ENCODE measurements at regions not wholly inside any gene's neighbourhood (a gene's known extent, or its start where the extent isn't known, plus 50 kb on each side); places are given as distances from the start of the nearest gene placed in this dataset.
A peak's percentile ranks its signal among the peaks of the same experiment; 100 is the strongest.

- Histone ChIP-seq H3K4me3 (ENCODE audit: low read depth, low read length, poor library complexity, severe bottlenecking) (no peak overlapping the region), H4K20me1 (ENCODE audit: insufficient read depth, low read length) (no peaks in the 10 kb centered on the region), H3K9me2 (ENCODE audit: low read depth, low read length) (no peaks in the 10 kb centered on the region), H3K9me3 (ENCODE audit: low read length) (no peaks in the 10 kb centered on the region), H3K9ac (ENCODE audit: low read length) (no peak overlapping the region), H3K27me3 (ENCODE audit: insufficient read depth, low read length) (no peaks in the 10 kb centered on the region), H3K27ac (ENCODE audit: low read depth, low read length, poor library complexity, severe bottlenecking) (no peak overlapping the region), H3K4me1 (ENCODE audit: insufficient read depth, low read length, severe bottlenecking) (no peaks in the 10 kb centered on the region), H2AFZ (ENCODE audit: low read length) (no peak overlapping the region), H3K36me3 (ENCODE audit: insufficient read depth, low read length) (no peaks in the 10 kb centered on the region), H3F3A (ENCODE audit: insufficient read depth, low read length) (no peaks in the 10 kb centered on the region), H3K79me2 (ENCODE audit: insufficient read depth, low read length) (no peaks in the 10 kb centered on the region), H3K4me2 (ENCODE audit: low read length) (no peak overlapping the region)
- TF ChIP-seq CTCF (IDR thresholded peaks at IDR 0.05; ENCODE audit: low read length) = peak; percentile 11; the same call in 1 of the 2 replicates
- TF ChIP-seq EZH2 (IDR thresholded peaks at IDR 0.05; ENCODE audit: borderline replicate concordance, low read length) = no peak
Measured at GRCh38 chr2:221100467-221101089, 471.5 kb downstream of the EPHA4 start.

GRCh38 chr2:221102896-221103688 is 469.0 kb downstream of the EPHA4 start:
- no peaks in the 10 kb centered on the region for H3K4me1 ChIP-seq (ENCODE audit: insufficient read depth, low read length, severe bottlenecking)
- no peak overlapping the region for H3K4me3 ChIP-seq (ENCODE audit: low read depth, low read length, poor library complexity, severe bottlenecking)
- no peak overlapping the region for H3K4me2 ChIP-seq (ENCODE audit: low read length)
- no peaks in the 10 kb centered on the region for H3K27me3 ChIP-seq (ENCODE audit: insufficient read depth, low read length)
- H3K79me2 ChIP-seq (ENCODE audit: insufficient read depth, low read length) = no peaks in the 10 kb centered on the region
- H3K9me2 ChIP-seq (ENCODE audit: low read depth, low read length) = no peaks in the 10 kb centered on the region
- no peaks in the 10 kb centered on the region for H3F3A ChIP-seq (ENCODE audit: insufficient read depth, low read length)
- H3K27ac ChIP-seq (ENCODE audit: low read depth, low read length, poor library complexity, severe bottlenecking) = no peak overlapping the region
- no peak overlapping the region for H2AFZ ChIP-seq (ENCODE audit: low read length)
- H3K9me3 ChIP-seq (ENCODE audit: low read length) = no peaks in the 10 kb centered on the region
- TF ChIP-seq EZH2 (IDR thresholded peaks at IDR 0.05; ENCODE audit: borderline replicate concordance, low read length) = no peak
- TF ChIP-seq CTCF (IDR thresholded peaks at IDR 0.05; ENCODE audit: low read length) = no peak
- H3K9ac ChIP-seq (ENCODE audit: low read length) = no peak overlapping the region
- no peaks in the 10 kb centered on the region for H4K20me1 ChIP-seq (ENCODE audit: insufficient read depth, low read length)
- H3K36me3 ChIP-seq (ENCODE audit: insufficient read depth, low read length) = no peaks in the 10 kb centered on the region

- no peak overlapping the region for H3K4me3 ChIP-seq (ENCODE audit: low read depth, low read length, poor library complexity, severe bottlenecking)
- no peak overlapping the region for H3K27ac ChIP-seq (ENCODE audit: low read depth, low read length, poor library complexity, severe bottlenecking)
- no peak overlapping the region for H3K4me2 ChIP-seq (ENCODE audit: low read length)
- H3K9ac ChIP-seq (ENCODE audit: low read length) = no peak overlapping the region
- no peaks in the 10 kb centered on the region for H3K9me2 ChIP-seq (ENCODE audit: low read depth, low read length)
- H3K4me1 ChIP-seq (ENCODE audit: insufficient read depth, low read length, severe bottlenecking) = no peaks in the 10 kb centered on the region
- no peaks in the 10 kb centered on the region for H3K36me3 ChIP-seq (ENCODE audit: insufficient read depth, low read length)
- TF ChIP-seq CTCF (IDR thresholded peaks at IDR 0.05; ENCODE audit: low read length) (no peak), EZH2 (IDR thresholded peaks at IDR 0.05; ENCODE audit: borderline replicate concordance, low read length) (no peak)
- no peaks in the 10 kb centered on the region for H3K9me3 ChIP-seq (ENCODE audit: low read length)
- H3K79me2 ChIP-seq (ENCODE audit: insufficient read depth, low read length) = no peaks in the 10 kb centered on the region
- H4K20me1 ChIP-seq (ENCODE audit: insufficient read depth, low read length) = no peaks in the 10 kb centered on the region
- H3K27me3 ChIP-seq (ENCODE audit: insufficient read depth, low read length) = no peaks in the 10 kb centered on the region
- H3F3A ChIP-seq (ENCODE audit: insufficient read depth, low read length) = no peaks in the 10 kb centered on the region
- H2AFZ ChIP-seq (ENCODE audit: low read length) = no peak overlapping the region
Measured at GRCh38 chr2:221103930-221104329, 468.2 kb downstream of the EPHA4 start.

Measured in OCI-LY1 (cell line).